ENCODE measurements at regions not wholly inside any gene's neighbourhood (a gene's known extent, or its start where the extent isn't known, plus 50 kb on each side); places are given as distances from the start of the nearest gene placed in this dataset.
"Not testable (repeated sequence)": the region's sequence is repeated elsewhere in the genome, so short reads cannot be mapped to it uniquely, and the experiment has no call there.

GRCh38 chr6:167736486-167737204 is 90.1 kb upstream of the AFDN start:
- DNase-seq = no peak

DNA sequence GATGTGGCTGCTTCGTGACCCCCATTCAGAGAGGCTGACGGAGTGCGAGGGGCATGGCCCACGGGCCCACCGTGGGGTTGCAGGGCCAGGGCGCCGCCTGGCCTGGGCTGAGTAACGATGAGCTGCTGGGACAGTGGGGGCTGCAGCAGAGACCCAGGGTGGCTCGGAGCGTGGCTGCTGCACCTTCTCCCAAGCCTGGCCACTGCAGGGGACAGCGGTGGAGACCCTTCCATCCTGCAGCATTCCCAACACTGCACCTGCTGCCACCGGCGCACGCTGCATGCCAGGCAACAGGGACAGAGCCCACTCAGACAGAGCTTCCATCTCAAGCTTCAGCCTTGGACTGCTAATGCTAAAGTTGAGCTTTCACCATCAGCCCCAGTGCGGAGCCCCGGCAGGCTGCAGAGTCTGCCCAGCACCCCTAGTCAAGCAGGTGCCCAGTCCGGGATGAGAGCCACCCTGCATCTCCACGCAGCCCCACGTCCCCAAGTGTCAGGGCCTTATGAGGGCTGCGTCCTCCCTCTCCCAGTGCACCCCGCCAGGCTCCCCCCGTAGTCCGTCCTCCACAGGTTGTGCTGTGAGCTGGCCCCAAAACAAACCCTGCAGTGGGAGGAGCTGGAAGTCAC is 89.4 kb upstream of the AFDN start:
- no peak for DNase-seq

- no peak for DNase-seq
Observed at GRCh38 chr6:167738386-167738785, 88.3 kb upstream of the AFDN start.

DNA sequence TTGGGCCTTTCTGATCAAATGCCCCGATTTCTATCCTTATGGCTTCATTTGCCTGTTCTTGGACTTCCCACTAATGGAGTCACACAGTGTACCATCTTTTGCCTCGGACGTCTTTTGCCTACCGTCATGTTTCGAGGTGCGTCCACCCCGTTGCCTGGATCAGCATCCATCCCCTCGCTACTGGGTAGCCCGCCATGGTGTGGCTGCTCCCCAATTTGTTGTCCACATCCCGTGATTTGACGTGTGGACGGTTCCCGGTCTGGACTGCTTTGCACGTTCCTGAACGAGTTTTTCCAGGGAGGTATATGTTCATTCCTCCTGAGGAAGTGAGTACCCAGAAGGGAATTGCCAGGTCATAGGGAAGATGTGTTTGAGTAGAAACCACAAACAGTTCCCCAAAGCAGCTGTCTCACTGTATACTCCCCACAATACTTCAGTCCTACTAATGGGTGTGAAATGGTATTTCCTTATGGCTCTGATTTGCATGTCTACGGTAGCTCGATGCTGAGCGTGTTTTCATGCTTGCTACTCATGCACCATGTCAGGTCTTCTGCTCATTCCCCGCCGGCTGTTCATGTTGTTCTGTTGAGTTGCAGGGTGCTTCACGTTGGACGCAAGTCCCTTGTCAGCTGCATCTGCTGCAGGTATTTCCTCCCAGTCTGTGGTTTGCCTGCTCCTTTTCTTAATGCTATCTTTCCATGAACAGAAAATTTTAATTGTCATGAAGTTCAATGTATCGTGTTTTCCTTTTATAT is 86.8 kb upstream of the AFDN start:
- DNase-seq = no peak

GRCh38 chr6:167742719-167743303 is 83.9 kb upstream of the AFDN start:
- DNase-seq = no peak

DNA sequence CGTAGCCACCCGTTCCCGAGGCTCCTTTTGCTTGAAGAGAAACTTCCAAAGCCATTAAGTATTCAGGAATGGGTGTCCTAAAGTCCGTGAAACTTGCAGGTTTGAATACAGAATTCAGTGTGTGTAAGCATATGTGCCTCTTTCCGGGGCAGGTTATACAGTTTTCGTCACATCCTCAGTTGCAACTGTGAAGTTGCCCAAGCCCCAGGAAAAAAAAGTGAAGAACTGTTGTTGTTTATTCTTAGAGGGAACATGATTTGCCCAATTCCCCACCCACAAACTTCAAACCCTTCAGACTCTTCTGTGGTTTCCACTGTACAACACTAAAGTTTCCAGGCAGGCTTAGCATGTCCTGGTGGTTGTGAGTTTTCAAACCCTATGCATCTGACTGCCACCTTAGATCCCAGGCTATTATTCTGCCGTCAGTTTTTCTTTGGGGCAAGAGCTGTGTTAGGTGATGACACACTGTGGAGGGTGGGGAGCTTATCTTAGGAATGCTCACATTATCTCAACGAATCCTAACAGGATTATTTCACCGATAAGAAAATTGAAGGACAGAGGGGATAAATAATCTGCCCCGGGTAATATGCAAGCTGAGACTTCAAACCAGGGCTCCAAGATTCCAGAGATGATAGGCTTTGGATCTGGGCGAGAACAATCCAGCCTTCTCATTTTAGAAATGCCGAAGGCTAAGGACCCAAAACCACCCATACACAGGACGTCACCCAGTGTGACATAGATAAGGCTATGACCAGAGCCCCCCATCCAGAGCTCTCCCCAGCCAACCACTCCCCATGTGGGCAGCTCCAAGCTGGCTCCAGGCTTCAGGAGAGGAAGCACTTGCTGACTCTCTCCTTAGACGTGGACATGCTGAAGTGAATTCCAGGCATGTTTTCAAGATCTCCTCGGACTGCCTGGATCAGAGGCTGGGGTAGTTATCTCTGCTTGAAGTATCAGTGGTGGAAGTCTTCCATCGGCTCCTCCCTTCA is 81.7 kb upstream of the AFDN start:
- DNase-seq = no peak

GRCh38 chr6:167745670-167746389 is 80.9 kb upstream of the AFDN start:
- DNase-seq = no peak

GRCh38 chr6:167746390-167746907 is 80.3 kb upstream of the AFDN start:
- no peak for DNase-seq

DNA sequence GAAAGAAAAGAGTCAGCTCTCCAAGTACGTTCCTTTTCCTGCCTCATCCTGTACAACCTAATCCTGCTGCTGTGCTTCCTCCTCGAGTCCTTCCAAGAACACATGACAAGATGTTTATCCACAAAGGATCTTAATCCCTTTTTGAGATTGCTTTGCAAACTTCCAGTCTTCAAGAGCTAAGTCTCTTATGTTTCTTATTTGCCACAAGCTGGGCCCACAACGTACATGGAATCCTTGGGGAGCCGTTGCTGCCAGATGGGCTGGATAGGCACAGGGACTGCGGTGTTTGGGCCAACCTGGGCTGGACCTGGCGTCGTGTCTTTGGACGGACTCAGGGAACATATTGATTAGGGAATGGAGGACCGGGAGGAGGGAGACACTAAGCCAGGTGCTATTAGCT is 79.7 kb upstream of the AFDN start:
- DNase-seq = no peak

DNA sequence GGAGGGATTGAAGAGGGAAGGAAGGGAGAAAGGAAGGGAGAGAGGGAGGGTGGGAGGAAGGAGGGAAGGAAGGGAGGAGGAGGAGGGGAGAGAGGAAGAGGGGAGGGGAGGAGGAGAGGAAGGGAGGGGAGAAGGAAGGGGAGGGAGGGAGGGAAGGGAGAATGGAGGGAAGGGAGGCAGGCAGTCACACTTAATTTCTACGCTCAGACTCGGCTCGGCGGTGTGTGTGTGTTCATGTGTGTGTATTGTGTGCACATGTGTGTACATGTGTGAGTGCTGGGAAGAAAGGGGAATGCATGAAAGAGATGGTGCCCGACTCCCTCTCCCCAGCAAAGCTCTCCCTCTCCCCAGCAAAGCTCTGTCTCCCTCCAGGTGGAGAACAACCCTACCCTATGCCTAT is 79.1 kb upstream of the AFDN start:
- DNase-seq = no peak

DNA sequence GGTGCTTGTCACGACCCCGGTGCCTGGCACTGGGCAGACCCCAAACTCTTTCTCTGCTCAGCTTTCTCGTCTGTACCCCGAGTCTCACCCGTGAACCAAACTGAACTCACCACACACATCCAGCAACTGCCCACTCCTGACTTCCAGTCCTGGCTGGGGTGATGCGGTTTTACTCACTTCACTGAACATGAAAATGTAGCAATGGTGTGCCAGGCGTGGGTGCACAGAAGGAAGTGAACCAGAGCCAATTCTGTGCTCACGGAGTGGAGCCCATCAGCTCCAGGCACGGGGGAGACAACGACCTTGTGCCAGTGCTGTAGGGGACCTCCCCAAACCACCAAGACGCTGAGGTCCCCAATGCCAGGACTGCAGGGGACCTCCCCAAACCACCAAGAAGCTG is 78.7 kb upstream of the AFDN start:
- DNase-seq = no peak

- no peak for DNase-seq
Observed at GRCh38 chr6:167748458-167749379, 78.0 kb upstream of the AFDN start.

- no peak for DNase-seq
Observed at GRCh38 chr6:167750956-167751358, 75.8 kb upstream of the AFDN start.

- DNase-seq = no peak
Observed at GRCh38 chr6:167751579-167752115, 75.1 kb upstream of the AFDN start.

- DNase-seq = not testable (repeated sequence)
Observed at GRCh38 chr6:167753281-167753680, 73.4 kb upstream of the AFDN start.

- no peak for DNase-seq
Observed at GRCh38 chr6:167754691-167755090, 72.0 kb upstream of the AFDN start.

DNA sequence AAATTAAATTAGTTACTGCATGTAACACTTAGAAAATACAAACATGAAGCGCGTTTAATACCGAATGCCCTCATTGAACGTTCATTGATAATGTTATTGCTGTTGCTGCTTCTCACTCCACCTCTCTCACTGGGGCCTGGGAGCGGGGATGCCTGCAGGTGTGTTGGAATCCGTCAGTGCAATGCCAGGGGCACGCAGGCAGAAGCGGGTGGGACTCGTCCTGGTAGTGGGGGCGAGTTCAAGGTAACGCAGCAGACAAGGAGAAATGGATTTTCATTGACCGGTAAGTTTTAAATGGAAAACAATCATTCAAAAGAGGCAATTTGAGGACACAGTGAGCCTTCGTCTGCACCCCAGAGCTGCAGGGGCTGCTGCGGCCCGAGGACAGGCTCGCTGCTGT is 71.2 kb upstream of the AFDN start:
- no peak for DNase-seq

GRCh38 chr6:167756597-167756996 is 70.1 kb upstream of the AFDN start:
- DNase-seq = no peak

DNA sequence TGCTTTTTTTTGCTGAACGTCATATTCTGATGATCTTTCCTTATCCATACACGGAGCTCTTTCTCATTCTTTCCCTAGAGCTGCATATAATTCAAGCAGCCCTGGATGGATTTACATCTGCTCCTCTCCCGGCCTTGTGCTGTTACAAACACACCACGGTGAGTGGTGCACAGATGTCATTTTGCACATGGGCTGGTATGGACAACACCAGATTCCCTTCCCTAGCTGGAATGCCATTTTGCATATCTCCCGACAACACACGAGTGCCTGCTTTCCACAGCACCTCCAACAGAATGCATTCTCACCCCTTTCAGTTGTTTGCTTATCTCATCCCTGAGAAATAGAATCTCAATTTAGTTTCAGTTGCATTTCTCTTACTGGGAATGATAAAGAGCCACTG is 69.5 kb upstream of the AFDN start:
- DNase-seq = no peak

DNA sequence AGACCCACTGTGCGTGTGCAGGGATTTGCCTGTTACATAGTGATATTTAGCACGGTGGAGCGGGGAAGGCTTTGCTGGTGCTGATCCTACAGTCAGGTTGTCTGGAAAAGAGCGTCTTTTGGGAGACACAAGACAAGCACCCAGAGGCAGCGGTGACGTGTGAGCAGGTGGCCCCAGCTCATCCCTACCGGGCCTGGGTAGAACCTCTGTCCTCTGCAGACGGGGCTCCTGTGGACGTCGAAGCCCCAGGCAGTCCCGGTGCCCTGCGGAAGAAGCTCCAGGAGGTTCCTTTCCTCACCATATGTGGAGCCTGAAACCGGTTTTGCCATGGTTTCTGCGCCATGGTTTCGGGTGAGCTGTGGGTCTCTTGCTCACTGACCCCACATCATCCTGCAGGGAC is 68.9 kb upstream of the AFDN start:
- no peak for DNase-seq
